HL-60/S4 treated with retinoic acid at 250 ng/mL for 4 days and 3 days (cell line): ENCODE measurements at regions not wholly inside any gene's neighbourhood (a gene's known extent, or its start where the extent isn't known, plus 50 kb on each side); places are given as distances from the start of the nearest gene placed in this dataset.
"Not testable (repeated sequence)": the region's sequence is repeated elsewhere in the genome, so short reads cannot be mapped to it uniquely, and the experiment has no call there.

Source experiments
- in situ Hi-C: fragments of 300-500 bp; cut with MboI; formaldehyde crosslinking; loops from 2 replicates; pipeline ENCODE4 v1.7.0; 2022; ENCODE audit warnings: low sequenced_read_pairs

GRCh38 chr2:234375176-234375880, 121.6 kb downstream of the ARL4C start:
- in situ Hi-C loops = no loop called here

GRCh38 chr2:234374736-234375135, 122.1 kb downstream of the ARL4C start:
- in situ Hi-C loops = no loop called here

- in situ Hi-C loops = no loop called here
These were observed 122.8 kb downstream of the ARL4C start for GRCh38 chr2:234374150-234374508.

- in situ Hi-C loops = no loop called here
These were observed 123.3 kb downstream of the ARL4C start for GRCh38 chr2:234373481-234374149.

- in situ Hi-C loops = no loop called here
These were observed 123.8 kb downstream of the ARL4C start for GRCh38 chr2:234373060-234373459.

- in situ Hi-C loops = no loop called here
These were observed 124.4 kb downstream of the ARL4C start for GRCh38 chr2:234372506-234372905.

- in situ Hi-C loops = no loop called here
These were observed 128.0 kb downstream of the ARL4C start for GRCh38 chr2:234368861-234369261.

- in situ Hi-C loops = no loop called here
These were observed 130.0 kb downstream of the ARL4C start for GRCh38 chr2:234366891-234367290.

- in situ Hi-C loops = no loop called here
These were observed 132.2 kb downstream of the ARL4C start for GRCh38 chr2:234364661-234365060.

GRCh38 chr2:234363647-234364294, 133.1 kb downstream of the ARL4C start:
- in situ Hi-C loops = no loop called here

- in situ Hi-C loops = no loop called here
These were observed 133.8 kb downstream of the ARL4C start for GRCh38 chr2:234363011-234363487.

GRCh38 chr2:234360313-234360975, 136.4 kb downstream of the ARL4C start:
- in situ Hi-C loops = not testable (repeated sequence)

- in situ Hi-C loops = no loop called here
These were observed 139.2 kb downstream of the ARL4C start for GRCh38 chr2:234357666-234358065.

GRCh38 chr2:234355808-234356365, 141.0 kb downstream of the ARL4C start:
- in situ Hi-C loops = no loop called here

- in situ Hi-C loops = no loop called here
These were observed 141.7 kb downstream of the ARL4C start for GRCh38 chr2:234355021-234355720.

GRCh38 chr2:234352270-234352669, 144.6 kb downstream of the ARL4C start:
- in situ Hi-C loops = no loop called here

GRCh38 chr2:234351866-234352265, 145.0 kb downstream of the ARL4C start:
- in situ Hi-C loops = not testable (repeated sequence)

- in situ Hi-C loops = no loop called here
These were observed 148.8 kb downstream of the ARL4C start for GRCh38 chr2:234348081-234348480.

GRCh38 chr2:234345921-234346320, 151.0 kb downstream of the ARL4C start:
- in situ Hi-C loops = no loop called here

GRCh38 chr2:234344012-234344411, 152.9 kb downstream of the ARL4C start:
- in situ Hi-C loops = no loop called here

GRCh38 chr2:234343372-234343771, 153.5 kb downstream of the ARL4C start:
- in situ Hi-C loops = no loop called here
